ENCODE measurements at regions not wholly inside any gene's neighbourhood (a gene's known extent, or its start where the extent isn't known, plus 50 kb on each side); places are given as distances from the start of the nearest gene placed in this dataset.
"Not testable (repeated sequence)": the region's sequence is repeated elsewhere in the genome, so short reads cannot be mapped to it uniquely, and the experiment has no call there.

DNA sequence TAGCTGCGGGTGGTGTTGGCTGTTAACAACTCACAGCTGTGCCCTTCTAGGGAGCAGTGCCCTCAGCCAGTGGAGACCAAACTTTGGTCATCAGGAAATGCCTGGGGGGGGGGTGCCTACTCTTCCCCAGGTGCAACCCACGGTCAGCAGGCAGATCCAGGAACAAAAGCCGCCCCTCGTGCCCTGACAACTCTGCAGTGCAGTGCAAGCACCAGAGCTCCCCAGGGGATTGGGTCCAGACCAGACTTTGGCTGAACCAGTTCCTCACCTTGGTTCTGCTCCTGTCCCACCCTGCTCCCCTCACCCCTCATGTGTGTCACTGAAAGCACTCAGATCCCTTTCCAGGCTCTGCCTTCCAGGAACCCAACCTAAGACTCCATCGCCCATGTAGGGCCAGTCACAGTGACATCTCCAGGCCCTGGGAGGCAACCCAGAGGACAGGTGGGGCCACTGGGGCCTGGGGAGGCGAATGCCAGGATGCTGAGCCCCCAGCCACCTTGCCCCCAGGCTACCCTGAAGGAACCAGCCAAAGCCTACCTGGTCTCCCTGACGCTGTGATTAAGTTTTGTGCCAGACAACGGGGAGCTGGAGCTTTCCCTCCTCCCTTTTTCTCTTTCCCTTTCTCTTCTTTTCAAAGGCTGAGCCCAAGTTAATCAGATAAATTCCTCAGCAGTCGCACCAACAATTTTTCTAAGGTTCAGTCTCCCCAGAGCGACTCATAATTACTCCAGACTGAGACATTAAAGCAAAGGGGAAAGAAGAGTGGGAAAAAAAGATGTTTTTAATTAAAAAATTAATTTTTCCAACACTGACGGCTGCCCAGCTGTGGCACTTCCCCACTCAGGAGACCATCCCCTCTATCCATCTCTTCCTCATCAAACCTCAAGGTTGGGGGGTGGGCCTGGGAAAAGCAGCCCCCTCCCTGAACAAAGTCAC lies 207.5 kb upstream of the LINGO1 start:
- DNase-seq (ENCODE audit: low spot score), result no peak

DNA sequence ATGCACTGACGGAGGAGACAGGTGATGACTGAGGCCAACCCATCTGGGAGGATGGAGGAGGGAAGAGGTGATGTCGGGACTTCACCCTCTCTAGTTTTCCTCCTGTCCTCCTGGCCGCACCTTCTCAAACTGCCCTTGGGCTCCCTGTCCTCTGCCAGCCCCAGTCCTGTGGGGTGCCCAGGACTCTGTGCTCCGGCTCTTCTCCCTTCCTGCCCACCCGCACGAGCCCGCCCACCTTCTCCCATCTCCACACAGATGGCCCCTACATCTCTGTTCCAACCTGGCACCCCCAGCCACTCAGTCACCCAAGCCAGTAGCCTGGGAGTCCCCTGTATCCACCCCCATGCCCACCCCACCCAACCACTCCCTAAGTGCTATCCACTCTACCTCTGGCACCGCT lies 206.7 kb upstream of the LINGO1 start:
- DNase-seq (ENCODE audit: low spot score), result no peak

DNA sequence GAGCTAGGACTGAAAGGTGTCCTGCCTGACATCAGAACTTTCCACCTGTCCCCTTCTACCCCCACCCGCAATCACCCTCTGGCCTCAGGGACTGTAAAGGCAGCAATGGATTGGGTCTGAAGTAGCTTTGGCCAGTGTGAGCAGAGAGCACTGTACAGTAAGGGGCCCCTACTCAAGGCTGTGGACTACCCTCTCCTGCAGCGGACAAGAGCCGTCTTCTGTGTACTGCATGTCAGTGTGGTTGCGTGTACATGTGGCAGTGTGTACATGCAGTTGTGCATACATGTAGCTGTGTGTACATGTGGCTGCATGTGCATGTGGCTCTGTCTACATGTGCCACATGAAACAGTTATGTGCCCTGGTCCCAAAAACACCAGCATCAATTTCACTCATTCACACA lies 205.9 kb upstream of the LINGO1 start:
- no peak for DNase-seq (ENCODE audit: low spot score)

DNA sequence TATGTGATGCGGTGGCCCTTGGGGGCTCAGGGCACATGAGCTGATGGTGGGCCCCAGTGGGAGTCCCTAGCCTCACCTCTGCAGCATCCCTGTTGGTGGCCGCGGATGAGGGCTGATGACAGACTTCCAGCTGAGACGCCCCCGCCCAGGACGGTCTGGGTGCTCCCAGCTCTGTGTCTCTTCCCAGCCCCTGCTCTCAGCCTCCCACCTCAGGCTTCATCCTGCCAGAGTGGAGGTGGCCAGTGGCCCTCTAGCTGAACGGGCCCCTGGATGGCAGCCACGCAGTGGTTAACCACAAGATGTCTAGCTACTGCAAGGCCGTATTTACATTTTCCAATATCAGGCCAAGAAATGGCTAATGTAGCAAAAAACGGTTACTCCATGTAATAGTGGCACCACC lies 205.3 kb upstream of the LINGO1 start:
- no peak for DNase-seq (ENCODE audit: low spot score)

DNA sequence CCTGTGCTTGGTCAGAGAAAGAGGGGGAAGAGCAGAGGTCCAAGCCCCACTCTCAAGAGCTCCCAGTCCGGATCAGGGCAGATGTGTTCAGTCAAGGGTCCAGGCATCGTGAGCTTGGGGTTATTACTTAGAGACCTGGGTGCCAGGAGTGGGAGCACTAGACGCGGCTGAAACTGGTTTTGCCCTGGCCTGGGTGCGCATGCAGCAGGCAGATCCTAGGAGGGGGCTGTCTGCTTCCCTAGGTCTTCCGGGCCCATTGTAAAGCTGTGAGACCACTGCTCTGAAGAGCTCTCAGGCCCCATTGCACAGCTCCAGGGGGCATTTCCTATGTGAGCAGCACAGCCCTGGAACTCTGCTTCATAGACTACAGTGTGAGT lies 204.9 kb upstream of the LINGO1 start:
- no peak for DNase-seq (ENCODE audit: low spot score)

DNA sequence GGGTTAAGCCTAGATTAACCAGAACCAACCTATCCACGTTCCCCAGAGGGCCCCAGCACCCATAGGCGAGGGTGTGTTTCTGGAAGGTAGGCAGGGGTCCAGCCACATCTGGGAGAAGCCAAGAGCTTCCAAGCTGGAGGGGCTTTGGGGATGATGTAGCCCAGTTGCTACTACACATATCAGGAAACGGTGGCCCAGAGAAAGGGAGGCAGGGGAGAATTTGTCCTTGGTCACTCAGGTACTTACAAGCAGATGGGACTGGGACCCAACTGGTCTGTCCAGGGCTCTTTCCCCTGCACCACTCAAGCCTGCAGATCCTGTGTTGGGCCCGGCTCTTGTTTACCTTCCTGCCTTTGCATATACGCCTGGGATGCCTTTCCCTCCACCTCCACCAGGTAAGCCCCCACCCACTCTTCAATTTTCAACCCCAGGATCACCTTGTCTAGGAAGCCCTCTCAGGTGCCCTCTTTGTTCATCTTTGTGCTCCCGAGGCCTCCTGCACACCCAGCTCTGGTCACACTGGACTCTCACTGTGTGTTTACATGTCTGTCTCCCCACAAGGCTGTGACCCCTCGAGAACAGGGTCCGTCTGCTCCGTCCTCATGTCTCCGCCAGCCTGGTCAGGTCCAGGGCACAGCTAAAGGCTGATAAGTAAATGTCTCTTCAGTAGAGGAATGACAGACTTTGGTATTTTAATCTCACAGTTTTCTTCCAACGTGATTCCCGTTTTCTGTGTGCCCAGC lies 204.4 kb upstream of the LINGO1 start:
- DNase-seq (ENCODE audit: low spot score), result no peak

DNA sequence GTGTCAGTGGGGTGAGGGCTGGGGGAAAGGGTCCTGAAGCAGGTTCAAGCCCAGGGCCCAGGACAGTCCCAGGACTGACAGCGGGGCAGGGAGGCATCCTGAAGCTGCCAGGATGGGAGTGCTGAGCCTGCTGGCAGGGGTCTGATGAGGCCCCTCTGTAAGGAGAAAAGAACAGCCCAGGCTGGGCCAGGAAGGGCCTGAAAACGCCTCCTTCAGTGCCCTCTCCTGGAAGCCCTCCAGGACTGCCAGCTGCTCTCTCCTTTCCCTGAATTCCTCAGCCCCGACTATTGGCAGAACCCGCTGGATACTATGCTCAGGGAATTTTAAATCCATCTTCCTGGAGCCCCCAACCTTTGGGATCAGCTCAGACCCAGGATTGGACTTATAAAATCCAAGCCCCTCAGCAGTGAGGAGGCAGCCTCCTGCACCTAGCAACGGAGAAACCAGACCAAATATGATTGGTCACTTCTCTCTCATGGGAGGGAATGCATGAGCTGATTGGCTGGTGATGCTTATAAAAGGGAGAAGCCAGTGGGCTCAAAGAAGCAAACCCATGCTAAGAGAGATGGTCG lies 203.5 kb upstream of the LINGO1 start:
- no peak for DNase-seq (ENCODE audit: low spot score)

DNA sequence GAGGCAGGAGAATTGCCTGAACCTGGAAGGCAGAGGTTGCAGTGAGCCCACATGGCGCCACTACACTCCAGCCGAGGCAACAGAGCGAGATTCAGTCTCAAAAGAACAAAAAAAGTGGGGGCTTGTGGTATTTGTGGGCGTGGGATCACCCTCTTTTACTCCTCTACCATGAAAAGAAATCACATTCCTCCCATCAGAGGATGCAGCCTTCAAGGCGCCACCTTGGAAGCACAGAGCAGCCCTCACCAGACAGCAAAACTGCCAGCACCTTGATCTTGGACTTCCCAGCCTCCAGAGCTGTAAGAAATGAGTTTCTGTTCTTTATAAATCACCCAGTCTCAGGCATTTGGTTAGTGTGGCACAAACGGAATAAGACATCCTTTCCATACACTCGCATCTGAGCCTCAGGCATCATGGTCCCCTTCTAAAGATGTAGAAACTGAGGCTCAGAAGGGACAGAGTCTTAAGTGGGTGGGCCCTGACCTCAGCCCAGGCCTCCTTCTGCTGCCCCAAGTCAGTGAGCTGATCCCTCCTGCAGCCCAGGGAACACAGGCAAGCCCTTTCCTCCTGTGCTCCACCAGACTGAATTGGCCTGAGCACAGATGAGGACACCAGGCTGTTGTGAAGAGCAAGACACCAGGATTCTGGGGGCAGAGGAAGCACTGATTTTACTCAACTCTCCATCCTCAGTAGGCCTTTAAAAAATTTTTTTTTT lies 201.7 kb upstream of the LINGO1 start:
- DNase-seq (ENCODE audit: low spot score), result no peak

DNA sequence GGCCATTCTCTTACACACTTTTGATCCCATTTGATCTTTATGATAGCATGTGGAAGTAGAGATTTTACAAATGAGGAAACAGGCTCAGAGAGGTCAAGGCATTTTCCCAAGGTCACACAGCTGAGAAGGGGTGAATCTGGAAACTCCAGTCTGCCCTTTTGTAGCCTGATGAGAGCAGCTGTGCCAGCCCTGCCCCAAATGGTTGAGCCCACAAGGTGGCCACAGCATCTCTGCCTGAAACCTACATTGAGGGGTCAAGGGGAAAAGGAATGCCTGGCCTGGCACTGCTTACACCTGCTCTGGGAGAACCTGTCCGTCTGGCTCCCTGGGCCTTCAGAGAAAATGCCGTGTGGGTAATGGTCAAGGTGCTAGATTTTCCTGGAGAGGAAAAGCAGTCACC lies 200.2 kb upstream of the LINGO1 start:
- no peak for DNase-seq (ENCODE audit: low spot score)

DNA sequence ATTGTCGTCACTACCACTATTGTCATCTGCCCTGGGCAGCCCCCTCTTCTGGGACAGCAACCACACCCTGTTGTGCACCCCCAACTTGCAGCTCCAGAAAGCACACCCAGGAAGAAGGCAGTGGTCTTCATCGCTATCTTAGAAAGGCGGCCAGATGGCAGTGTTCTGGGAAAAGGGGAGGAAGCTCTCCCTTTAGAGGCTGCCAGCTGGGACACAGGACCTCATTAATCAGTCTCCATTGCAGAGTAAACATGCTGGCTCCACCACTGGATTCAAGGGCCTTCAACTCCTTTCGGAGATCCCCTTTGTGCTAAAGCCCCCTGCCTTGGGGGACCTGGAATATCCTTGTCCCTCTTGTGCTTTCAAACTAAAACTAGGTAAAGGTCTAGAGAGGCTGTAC lies 199.3 kb upstream of the LINGO1 start:
- no peak for DNase-seq (ENCODE audit: low spot score)

DNA sequence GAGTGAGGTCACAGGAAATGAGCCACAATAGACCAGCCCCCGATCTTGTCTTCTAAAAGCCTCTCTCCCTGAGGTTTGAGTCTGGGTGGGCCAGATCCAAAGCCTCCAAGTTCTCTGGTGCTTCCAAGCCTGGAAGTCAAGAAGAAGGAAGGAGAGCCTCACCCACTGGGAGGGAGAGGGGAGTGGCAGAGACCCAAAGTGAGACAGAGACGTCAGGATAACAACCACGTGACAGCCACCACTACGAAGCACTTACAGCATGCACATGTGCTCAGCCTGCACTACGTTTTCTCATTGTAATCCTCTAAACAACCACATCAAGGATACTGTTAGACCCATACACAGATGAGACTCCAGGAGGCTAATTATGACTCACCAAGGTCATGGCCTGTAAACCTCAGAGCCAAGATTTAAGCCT lies 197.3 kb upstream of the LINGO1 start:
- DNase-seq (ENCODE audit: low spot score), result no peak

DNA sequence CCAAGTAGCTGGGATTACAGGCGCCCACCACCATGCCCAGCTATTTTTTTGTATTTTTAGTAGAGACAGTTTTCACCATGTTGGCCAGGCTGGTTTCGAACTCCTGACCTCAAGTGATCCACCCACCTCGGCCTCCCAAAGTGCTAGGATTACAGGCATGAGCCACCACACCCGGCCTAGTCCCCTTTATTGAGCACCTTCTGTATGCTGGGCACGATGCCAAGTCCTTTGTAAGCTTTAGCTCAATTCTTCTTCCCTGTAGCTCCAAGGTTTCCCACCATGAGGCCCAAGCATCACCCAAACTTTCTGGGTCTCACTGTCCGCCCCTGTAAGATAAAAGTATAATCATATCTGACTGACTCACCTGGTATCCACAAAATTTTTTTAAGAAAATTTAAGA lies 196.6 kb upstream of the LINGO1 start:
- DNase-seq (ENCODE audit: low spot score), result not testable (repeated sequence)

DNA sequence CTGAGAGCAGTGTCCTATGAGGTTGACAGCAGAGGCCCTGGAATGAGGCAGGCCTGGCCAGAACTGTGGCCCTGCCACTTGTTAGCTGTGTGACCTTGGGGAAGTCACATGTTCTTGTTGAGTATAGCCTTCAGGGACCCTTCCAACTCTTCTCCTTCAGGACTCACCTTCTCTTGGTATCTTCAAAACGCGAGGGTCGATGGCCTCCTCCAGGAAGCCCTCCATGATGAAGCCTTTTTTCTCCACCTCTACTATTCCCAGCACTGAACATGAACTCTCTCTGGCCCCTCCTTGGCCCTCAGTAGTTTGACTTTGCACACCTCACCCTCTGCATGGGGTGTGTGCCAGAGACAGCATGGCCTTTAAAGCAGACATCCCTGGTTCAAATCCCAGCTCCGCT lies 195.1 kb upstream of the LINGO1 start:
- DNase-seq (ENCODE audit: low spot score), result no peak

DNA sequence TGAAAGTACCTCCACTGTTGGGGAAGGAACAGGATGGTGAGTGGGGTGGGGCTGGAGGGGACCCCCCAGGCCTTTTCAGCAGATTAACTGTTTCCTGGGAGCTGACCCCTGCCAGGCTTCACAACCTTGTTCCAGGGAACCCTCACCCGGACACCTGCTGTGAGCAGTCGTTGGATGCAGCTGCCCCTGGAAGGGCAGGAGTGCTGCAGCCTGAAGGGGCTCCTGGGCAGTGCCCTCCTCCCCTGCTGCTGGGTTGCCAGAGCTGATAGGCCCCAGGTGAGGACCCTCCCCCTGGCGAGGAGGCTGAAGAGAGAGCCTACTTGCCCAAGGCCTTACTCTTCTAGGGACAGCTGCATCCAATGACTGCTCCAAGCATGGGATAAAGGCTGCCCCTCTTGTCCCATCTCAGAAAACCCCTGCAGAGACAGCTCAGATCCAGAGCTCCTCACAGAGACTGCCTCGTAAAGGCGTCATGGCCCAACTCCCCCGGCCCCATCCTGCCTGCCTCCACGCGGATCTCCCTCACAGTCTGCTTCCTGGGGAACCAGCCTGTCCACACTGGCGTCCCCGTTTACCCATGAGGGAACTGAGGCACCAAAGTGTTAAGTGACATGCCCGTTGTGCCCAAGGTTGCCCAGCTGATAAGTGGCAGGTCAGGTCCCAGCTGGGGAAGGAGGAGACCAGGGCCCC lies 193.4 kb upstream of the LINGO1 start:
- DNase-seq (ENCODE audit: low spot score), result no peak

DNA sequence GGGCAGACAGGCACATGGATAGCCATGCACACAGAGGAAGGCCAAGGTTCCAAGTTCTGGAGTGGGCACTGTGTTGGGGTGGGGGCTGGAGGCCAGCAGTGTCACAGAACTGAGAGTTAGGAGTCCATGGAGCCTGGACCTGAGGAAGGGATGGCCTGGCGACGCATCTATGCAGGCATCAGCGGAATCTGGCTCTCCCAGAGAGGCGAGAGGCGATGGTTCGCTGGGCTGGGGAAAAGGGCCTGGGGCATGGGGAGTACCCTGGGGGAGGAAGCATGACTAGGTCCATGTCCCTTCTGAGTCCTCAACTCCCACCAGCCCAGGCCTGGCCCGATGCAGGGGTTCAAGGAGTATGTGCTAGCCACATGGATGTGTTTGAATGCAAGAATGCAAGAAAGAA lies 192.8 kb upstream of the LINGO1 start:
- no peak for DNase-seq (ENCODE audit: low spot score)

DNA sequence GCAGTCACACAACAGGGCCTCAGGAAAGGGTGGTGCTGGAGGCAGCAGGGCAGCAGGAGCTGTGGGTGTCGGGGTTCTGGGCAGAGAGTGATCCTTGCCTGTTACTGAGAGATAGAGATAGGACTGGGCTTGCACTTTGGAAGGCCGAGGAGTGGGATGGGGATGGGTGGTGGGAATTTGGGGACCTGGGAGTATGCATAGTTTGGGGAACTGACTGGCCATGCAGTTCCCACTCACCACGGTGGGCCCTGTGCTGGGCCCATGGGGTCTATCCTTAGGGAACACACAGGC lies 192.5 kb upstream of the LINGO1 start:
- DNase-seq (ENCODE audit: low spot score), result no peak

DNA sequence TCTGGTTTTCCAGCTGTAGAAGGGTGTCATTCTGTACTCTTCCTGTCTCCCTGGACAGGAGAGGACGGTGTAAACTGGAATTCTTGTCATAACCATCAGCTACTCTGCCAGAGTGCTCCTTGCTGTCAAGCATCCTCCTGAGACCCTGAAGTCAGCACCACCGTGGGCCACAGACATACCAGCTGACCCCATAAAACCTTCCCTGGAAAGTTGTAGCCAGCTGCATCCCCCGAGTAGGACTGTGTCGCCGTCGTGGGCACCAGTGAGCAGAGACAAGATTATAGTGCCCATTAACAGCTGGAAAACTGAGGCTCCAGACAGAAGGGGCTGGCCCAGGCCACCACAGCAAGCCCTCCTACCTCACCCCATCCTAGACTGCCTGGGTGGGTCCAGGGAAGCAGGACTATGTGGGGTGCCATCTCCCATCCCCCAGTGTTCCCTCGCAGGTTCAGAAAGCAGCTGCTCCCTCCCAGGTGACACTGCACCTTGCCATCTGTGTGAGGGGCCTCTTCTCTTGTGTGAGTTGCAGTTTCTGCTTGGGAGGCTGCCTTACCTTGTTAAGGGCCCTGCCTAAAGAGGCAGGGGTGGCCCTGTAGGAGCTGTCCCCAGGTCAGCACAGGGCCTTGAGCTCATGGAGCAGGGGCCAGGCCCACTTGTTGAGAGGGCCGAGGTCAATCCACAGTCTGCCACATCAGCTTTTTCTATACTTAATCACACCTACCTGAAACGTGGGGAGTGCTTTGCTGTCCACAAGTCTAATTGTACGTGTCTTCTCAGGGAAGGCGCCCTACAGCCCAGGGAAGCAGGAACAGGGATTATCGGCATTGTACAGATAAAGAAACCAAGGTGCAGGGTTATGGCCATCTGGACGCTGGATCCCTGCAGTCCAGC lies 191.9 kb upstream of the LINGO1 start:
- no peak for DNase-seq (ENCODE audit: low spot score)

DNA sequence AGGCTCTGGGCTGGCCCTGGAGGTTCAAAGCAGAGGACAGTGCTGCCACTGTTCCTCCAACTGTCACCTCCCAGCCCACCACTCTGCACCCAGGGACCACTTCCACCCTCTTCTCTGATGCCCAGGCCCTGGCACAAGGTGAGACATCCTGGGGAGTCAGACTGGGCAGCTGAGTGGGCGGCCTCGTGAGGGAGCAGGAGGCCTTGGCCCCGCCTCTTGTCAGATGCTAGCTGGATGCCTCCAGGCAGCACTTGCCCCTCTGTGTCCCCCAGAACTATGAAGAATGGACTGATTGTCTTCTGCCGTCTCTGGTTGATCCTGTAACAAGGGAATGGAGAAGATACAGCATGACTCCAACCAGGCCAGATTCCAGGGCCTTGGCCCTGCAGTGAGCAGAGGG lies 191.0 kb upstream of the LINGO1 start:
- DNase-seq (ENCODE audit: low spot score), result no peak

DNA sequence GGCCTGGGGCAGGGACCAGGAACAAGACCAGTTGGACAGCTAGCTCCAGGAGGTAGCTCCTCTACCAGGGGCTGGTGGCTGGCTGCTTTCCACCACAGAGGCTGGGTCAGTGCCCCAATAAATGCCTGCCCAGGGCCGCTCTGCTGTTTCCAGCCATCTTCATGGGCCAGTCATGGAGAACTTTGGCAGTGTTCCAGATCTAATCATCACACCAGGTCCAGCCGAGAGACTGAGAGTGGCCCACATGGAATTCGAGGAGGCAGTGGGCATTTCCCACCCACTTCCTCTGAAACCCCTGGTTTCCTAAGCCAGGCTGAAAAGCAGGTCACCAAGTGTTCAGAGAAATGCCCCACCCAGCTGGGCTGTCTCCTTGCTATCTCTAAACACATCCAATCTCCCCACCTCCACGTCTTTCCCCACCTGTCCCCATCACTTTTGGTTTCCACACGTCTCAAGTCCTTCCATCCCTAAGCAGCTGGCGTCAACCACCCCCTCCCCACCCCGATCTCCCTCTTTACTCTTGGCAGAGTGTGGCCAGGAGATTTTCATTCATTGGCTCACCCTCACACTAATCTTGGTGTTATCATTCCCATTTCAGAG lies 190.0 kb upstream of the LINGO1 start:
- DNase-seq (ENCODE audit: low spot score), result no peak

DNA sequence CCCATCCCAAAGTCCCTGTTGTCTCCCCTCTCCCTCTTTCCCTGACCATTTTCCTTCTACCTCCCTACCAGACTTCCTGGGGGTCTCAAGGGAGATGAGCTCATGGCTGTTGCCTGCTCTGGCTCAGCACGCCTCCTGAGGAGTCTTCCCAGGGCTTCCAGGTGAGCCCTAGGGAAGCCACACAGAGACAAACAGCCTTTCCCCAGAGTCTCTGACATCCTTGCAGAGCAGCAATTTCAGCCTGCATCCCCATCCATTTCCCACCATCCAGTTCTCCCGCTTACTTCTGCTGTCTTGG lies 189.2 kb upstream of the LINGO1 start:
- DNase-seq (ENCODE audit: low spot score), result no peak
